ENCODE measurements at regions not wholly inside any gene's neighbourhood (a gene's known extent, or its start where the extent isn't known, plus 50 kb on each side); places are given as distances from the start of the nearest gene placed in this dataset.

DNA sequence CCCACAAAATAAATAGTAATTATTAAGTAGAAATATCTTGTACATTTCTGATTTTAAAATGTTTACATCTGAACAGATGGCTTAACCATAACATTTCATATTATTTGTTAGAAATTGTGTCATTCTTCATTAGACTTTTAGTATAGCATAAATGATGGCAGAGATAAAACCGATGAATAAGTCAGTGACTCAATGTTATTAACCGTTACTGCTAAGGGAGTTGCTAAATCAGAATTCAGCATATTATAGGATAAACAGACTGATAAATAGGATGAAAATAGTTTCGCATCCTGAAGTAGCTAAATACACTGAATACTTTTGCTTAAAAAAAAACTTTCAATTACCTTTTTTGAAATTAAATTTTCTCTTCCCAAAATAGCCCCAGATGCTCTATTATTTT lies 610.6 kb upstream of the ZP4 start:
- TF ChIP-seq, protein P1, sequence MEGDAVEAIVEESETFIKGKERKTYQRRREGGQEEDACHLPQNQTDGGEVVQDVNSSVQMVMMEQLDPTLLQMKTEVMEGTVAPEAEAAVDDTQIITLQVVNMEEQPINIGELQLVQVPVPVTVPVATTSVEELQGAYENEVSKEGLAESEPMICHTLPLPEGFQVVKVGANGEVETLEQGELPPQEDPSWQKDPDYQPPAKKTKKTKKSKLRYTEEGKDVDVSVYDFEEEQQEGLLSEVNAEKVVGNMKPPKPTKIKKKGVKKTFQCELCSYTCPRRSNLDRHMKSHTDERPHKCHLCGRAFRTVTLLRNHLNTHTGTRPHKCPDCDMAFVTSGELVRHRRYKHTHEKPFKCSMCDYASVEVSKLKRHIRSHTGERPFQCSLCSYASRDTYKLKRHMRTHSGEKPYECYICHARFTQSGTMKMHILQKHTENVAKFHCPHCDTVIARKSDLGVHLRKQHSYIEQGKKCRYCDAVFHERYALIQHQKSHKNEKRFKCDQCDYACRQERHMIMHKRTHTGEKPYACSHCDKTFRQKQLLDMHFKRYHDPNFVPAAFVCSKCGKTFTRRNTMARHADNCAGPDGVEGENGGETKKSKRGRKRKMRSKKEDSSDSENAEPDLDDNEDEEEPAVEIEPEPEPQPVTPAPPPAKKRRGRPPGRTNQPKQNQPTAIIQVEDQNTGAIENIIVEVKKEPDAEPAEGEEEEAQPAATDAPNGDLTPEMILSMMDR (conservative IDR thresholded peaks at IDR 0.05; ENCODE audit: low read length), result no peak
- no peak for TF ChIP-seq EZH2phosphoT487 (IDR thresholded peaks at IDR 0.05; ENCODE audit: borderline replicate concordance, low read depth, low read length)

Measured in OCI-LY7 (cell line).